RWPE1 (cell line): ENCODE measurements at regions not wholly inside any gene's neighbourhood (a gene's known extent, or its start where the extent isn't known, plus 50 kb on each side); places are given as distances from the start of the nearest gene placed in this dataset.
A peak's percentile ranks its signal among the peaks of the same experiment; 100 is the strongest.

Source experiments
- CTCF ChIA-PET: fragments of 350-600 bp; sonication (Branson Sonifier 250); formaldehyde crosslinking; extraction: SDS; loops from one replicate; lab custom pipeline; 2021; lab: Yijun Ruan, JAX
- POLR2A ChIA-PET: fragments of 400-600 bp; formaldehyde crosslinking; extraction: SDS; loops from one replicate; lab custom pipeline; 2020; ENCODE audit warnings: antibody characterized with exemption; ENCODE audit not compliant: low non-redundant PET; lab: Yijun Ruan, JAX
- DNase-seq: peaks from one replicate; pipeline ENCODE4 v3.0.0; 2012; ENCODE audit warnings: low spot score
- H3K27ac ChIP-seq: fragments of 450-650 bp; 2 replicates; pipeline ENCODE4 v1.5.1; 2017
- CTCF ChIP-seq: fragments of 450-650 bp; conservative IDR thresholded peaks from 2 replicates; pipeline ENCODE4 v1.5.1; 2017; ENCODE audit warnings: low read depth, mild to moderate bottlenecking

- CTCF ChIA-PET, result interaction anchor here (0.5 to 0.6 kb wide), 2 partner anchors 30 to 52 kb away, joined by 3 read pairs; no protein-coding TSS in a partner anchor
- peak; percentile 14 for DNase-seq
- H3K27ac ChIP-seq, result no peak overlapping the region
- POLR2A ChIA-PET, result no interaction called here
- no peak for TF ChIP-seq CTCF
Measured at GRCh38 chr4:149886786-149887490, 71.3 kb upstream of the IQCM start.

- no peak for DNase-seq
- CTCF ChIA-PET, result no interaction called here
- no peak for TF ChIP-seq CTCF
- POLR2A ChIA-PET, result no interaction called here
- H3K27ac ChIP-seq, result no peak overlapping the region
Measured at GRCh38 chr4:149889991-149890390, 74.3 kb upstream of the IQCM start.

GRCh38 chr4:149890531-149890930, 74.9 kb upstream of the IQCM start:
- no peak for DNase-seq
- no peak for TF ChIP-seq CTCF
- POLR2A ChIA-PET, result no interaction called here
- CTCF ChIA-PET, result interaction anchor here (0.6 kb wide), 1 partner anchor 83 kb away, joined by 4 read pairs; no protein-coding TSS in a partner anchor
- no peak overlapping the region for H3K27ac ChIP-seq

- no peak for DNase-seq
- ChIA-PET POLR2A (no interaction called here), CTCF (interaction anchor here (0.6 kb wide), 1 partner anchor 84 kb away, joined by 4 read pairs; no protein-coding TSS in a partner anchor)
- H3K27ac ChIP-seq, result no peak overlapping the region
- no peak for TF ChIP-seq CTCF
Measured at GRCh38 chr4:149891426-149891825, 75.8 kb upstream of the IQCM start.

- ChIA-PET CTCF (interaction anchor here (0.6 to 1.3 kb wide), 3 partner anchors 347 to 534 kb away, joined by 3 read pairs; no protein-coding TSS in a partner anchor), POLR2A (no interaction called here)
- DNase-seq, result peak; percentile 45
- no peak overlapping the region for H3K27ac ChIP-seq
- peak; percentile 64 for TF ChIP-seq CTCF
Measured at GRCh38 chr4:149896432-149896831, 80.8 kb upstream of the IQCM start.

- ChIA-PET POLR2A (no interaction called here), CTCF (interaction anchor here (0.6 to 1.3 kb wide), 7 partner anchors 11 to 537 kb away, joined by 3 read pairs; no protein-coding TSS in a partner anchor)
Measured at GRCh38 chr4:149897783-149898182, 82.1 kb upstream of the IQCM start.

More at GRCh38 chr4:149897783-149898182, 82.1 kb upstream of the IQCM start:
- H3K27ac ChIP-seq, result no peak overlapping the region
- peak; percentile 54 for TF ChIP-seq CTCF
- DNase-seq, result peak; percentile 39
